ENCODE measurements at regions not wholly inside any gene's neighbourhood (a gene's known extent, or its start where the extent isn't known, plus 50 kb on each side); places are given as distances from the start of the nearest gene placed in this dataset.

- Histone ChIP-seq H3K27ac (replicated peaks) (no peak overlapping the region), H3K4me3 (replicated peaks; ENCODE audit: insufficient read depth, low read length) (no peak overlapping the region), H3K27me3 (ENCODE audit: insufficient read depth, poor library complexity, severe bottlenecking) (no peaks in the 10 kb centered on the region)
- peak; percentile 4 to 18 for DNase-seq (ENCODE audit: low read depth in 1 of 2, low spot score in 1 of 2)
- TF ChIP-seq, protein P1, sequence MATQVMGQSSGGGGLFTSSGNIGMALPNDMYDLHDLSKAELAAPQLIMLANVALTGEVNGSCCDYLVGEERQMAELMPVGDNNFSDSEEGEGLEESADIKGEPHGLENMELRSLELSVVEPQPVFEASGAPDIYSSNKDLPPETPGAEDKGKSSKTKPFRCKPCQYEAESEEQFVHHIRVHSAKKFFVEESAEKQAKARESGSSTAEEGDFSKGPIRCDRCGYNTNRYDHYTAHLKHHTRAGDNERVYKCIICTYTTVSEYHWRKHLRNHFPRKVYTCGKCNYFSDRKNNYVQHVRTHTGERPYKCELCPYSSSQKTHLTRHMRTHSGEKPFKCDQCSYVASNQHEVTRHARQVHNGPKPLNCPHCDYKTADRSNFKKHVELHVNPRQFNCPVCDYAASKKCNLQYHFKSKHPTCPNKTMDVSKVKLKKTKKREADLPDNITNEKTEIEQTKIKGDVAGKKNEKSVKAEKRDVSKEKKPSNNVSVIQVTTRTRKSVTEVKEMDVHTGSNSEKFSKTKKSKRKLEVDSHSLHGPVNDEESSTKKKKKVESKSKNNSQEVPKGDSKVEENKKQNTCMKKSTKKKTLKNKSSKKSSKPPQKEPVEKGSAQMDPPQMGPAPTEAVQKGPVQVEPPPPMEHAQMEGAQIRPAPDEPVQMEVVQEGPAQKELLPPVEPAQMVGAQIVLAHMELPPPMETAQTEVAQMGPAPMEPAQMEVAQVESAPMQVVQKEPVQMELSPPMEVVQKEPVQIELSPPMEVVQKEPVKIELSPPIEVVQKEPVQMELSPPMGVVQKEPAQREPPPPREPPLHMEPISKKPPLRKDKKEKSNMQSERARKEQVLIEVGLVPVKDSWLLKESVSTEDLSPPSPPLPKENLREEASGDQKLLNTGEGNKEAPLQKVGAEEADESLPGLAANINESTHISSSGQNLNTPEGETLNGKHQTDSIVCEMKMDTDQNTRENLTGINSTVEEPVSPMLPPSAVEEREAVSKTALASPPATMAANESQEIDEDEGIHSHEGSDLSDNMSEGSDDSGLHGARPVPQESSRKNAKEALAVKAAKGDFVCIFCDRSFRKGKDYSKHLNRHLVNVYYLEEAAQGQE (IDR thresholded peaks at IDR 0.05; ENCODE audit: insufficient replicate concordance, low read depth): no peak
- TF ChIP-seq POLR2AphosphoS5 (IDR thresholded peaks at IDR 0.05; ENCODE audit: low read depth): no peak
- no peak for TF ChIP-seq SPI1 (IDR thresholded peaks at IDR 0.05; ENCODE audit: borderline replicate concordance, low read depth)
- peak; percentile 4 for TF ChIP-seq CTCF (IDR thresholded peaks at IDR 0.05; ENCODE audit: insufficient read depth, low read length)
- no peak for TF ChIP-seq GABPA (IDR thresholded peaks at IDR 0.05; ENCODE audit: low read depth)
These were observed 1011.6 kb downstream of the KCNJ18 start for GRCh38 chr17:22703786-22704441.

GRCh38 chr17:22704674-22705073 lies 1012.4 kb downstream of the KCNJ18 start:
- Histone ChIP-seq H3K27me3 (ENCODE audit: insufficient read depth, poor library complexity, severe bottlenecking) (no peaks in the 10 kb centered on the region), H3K27ac (replicated peaks) (no peak overlapping the region), H3K4me3 (replicated peaks; ENCODE audit: insufficient read depth, low read length) (no peak overlapping the region)
- peak; percentile 13; the same call in 1 of the 2 replicates for TF ChIP-seq SPI1 (IDR thresholded peaks at IDR 0.05; ENCODE audit: borderline replicate concordance, low read depth)
- TF ChIP-seq GABPA (IDR thresholded peaks at IDR 0.05; ENCODE audit: low read depth): no peak
- peak in 1 of 2 experiments; percentile 30 for DNase-seq (ENCODE audit: low read depth in 1 of 2, low spot score in 1 of 2)

GRCh38 chr17:22707626-22708025 lies 1015.3 kb downstream of the KCNJ18 start:
- no peak overlapping the region for H3K27ac ChIP-seq (replicated peaks)
- DNase-seq (ENCODE audit: low read depth in 1 of 2, low spot score in 1 of 2): no peak
- TF ChIP-seq, protein P1 (IDR thresholded peaks at IDR 0.05; ENCODE audit: insufficient replicate concordance, low read depth): no peak
- TF ChIP-seq POLR2AphosphoS5 (IDR thresholded peaks at IDR 0.05; ENCODE audit: low read depth) (no peak), GABPA (IDR thresholded peaks at IDR 0.05; ENCODE audit: low read depth) (no peak), CTCF (IDR thresholded peaks at IDR 0.05; ENCODE audit: insufficient read depth, low read length) (no peak), SPI1 (IDR thresholded peaks at IDR 0.05; ENCODE audit: borderline replicate concordance, low read depth) (no peak)
- no peak overlapping the region for H3K4me3 ChIP-seq (replicated peaks; ENCODE audit: insufficient read depth, low read length)
- no peaks in the 10 kb centered on the region for H3K27me3 ChIP-seq (ENCODE audit: insufficient read depth, poor library complexity, severe bottlenecking)

GRCh38 chr17:22717211-22717610 lies 1024.9 kb downstream of the KCNJ18 start:
- no peak for DNase-seq (ENCODE audit: low read depth in 1 of 2, low spot score in 1 of 2)
- no peak for TF ChIP-seq POLR2AphosphoS5 (IDR thresholded peaks at IDR 0.05; ENCODE audit: low read depth)
- no peak for TF ChIP-seq GABPA (IDR thresholded peaks at IDR 0.05; ENCODE audit: low read depth)
- TF ChIP-seq SPI1 (IDR thresholded peaks at IDR 0.05; ENCODE audit: borderline replicate concordance, low read depth): no peak
- TF ChIP-seq, protein P1 (IDR thresholded peaks at IDR 0.05; ENCODE audit: insufficient replicate concordance, low read depth): no peak
- TF ChIP-seq CTCF (IDR thresholded peaks at IDR 0.05; ENCODE audit: insufficient read depth, low read length): no peak

More at GRCh38 chr17:22717211-22717610, 1024.9 kb downstream of the KCNJ18 start:
- Histone ChIP-seq H3K4me3 (replicated peaks; ENCODE audit: insufficient read depth, low read length) (no peak overlapping the region), H3K27me3 (ENCODE audit: insufficient read depth, poor library complexity, severe bottlenecking) (no peaks in the 10 kb centered on the region), H3K27ac (replicated peaks) (no peak overlapping the region)

All from HL-60 (cell line).